CD14-positive monocyte (primary cell): ENCODE measurements at regions not wholly inside any gene's neighbourhood (a gene's known extent, or its start where the extent isn't known, plus 50 kb on each side); places are given as distances from the start of the nearest gene placed in this dataset.

Source experiments
- DNase-seq, 3 donors: peaks; one replicate each; pipeline ENCODE4 v3.0.0-alpha.2; 2011 to 2022
- H2AFZ ChIP-seq: 2 replicates; pipeline ENCODE4 v1.6.0; 2012; ENCODE audit warnings: mild to moderate bottlenecking, low read depth, low read length, inconsistent platforms; ENCODE audit not compliant: insufficient read depth, poor library complexity, severe bottlenecking
- H3K27ac ChIP-seq, 2 donors: 1 replicate in 1 of 2; 2 replicates in 1 of 2; pipeline ENCODE4 v1.5.1; 2012 to 2013; ENCODE audit warnings: low read length in 2 of 2, control low read depth in 1 of 2, inconsistent platforms in 1 of 2, low read depth in 1 of 2, mild to moderate bottlenecking in 1 of 2
- H3K27me3 ChIP-seq, 2 donors: one replicate each; pipeline versions ENCODE4 v1.6.0 to v1.6.1; 2011 to 2013; ENCODE audit warnings: low read length in 2 of 2; ENCODE audit not compliant: control insufficient read depth in 2 of 2, insufficient read depth in 2 of 2
- H3K36me3 ChIP-seq, 2 donors: replicated peaks in 1 of 2; 1 replicate in 1 of 2; 2 replicates in 1 of 2; pipeline versions ENCODE4 v1.5.1 to v1.6.1; 2012 to 2013; ENCODE audit warnings: low read length in 2 of 2, control low read depth in 1 of 2, inconsistent platforms in 1 of 2, mild to moderate bottlenecking in 1 of 2; ENCODE audit not compliant: insufficient read depth in 2 of 2, control insufficient read depth in 1 of 2
- H3K4me1 ChIP-seq, 2 donors: 1 replicate in 1 of 2; 2 replicates in 1 of 2; pipeline versions ENCODE4 v1.5.1 to v1.6.1; 2012 to 2013; ENCODE audit warnings: low read length in 2 of 2, control low read depth in 1 of 2, inconsistent platforms in 1 of 2, mild to moderate bottlenecking in 1 of 2, moderate library complexity in 1 of 2; ENCODE audit not compliant: insufficient read depth in 2 of 2, control insufficient read depth in 1 of 2
- H3K4me2 ChIP-seq: replicated peaks from 2 replicates; pipeline ENCODE3; 2012; ENCODE audit warnings: low read length, moderate library complexity, mild to moderate bottlenecking; ENCODE audit not compliant: poor library complexity, severe bottlenecking; ENCODE audit errors: extremely low read depth
- H3K4me3 ChIP-seq, 3 experiments: fragments of 200-600 bp in 1 of 3; sonication (generic) in 1 of 3; replicated peaks in 1 of 3; 1 replicate in 2 of 3; 2 replicates in 1 of 3; pipeline ENCODE4 v1.5.1; 2011 to 2013; ENCODE audit warnings: low read length in 3 of 3, mild to moderate bottlenecking in 3 of 3, control low read depth in 2 of 3, low read depth in 2 of 3, inconsistent platforms in 1 of 3, moderate library complexity in 1 of 3
- H3K79me2 ChIP-seq: 2 replicates; pipeline ENCODE4 v1.6.0; 2012; ENCODE audit warnings: mild to moderate bottlenecking, control low read depth, inconsistent platforms, low read length, moderate library complexity; ENCODE audit not compliant: insufficient read depth
- H3K9ac ChIP-seq: 2 replicates; pipeline ENCODE4 v1.6.0; 2017; ENCODE audit warnings: low read length, mild to moderate bottlenecking; ENCODE audit not compliant: insufficient read depth, poor library complexity, severe bottlenecking
- H3K9me3 ChIP-seq, 2 donors: replicated peaks in 1 of 2; 1 replicate in 1 of 2; 2 replicates in 1 of 2; pipeline versions ENCODE4 v1.5.1 to v1.6.1; 2012 to 2013; ENCODE audit warnings: low read length in 2 of 2, control low read depth in 1 of 2; ENCODE audit not compliant: control insufficient read depth in 1 of 2, insufficient read depth in 1 of 2
- H4K20me1 ChIP-seq: 2 replicates; pipeline ENCODE4 v1.6.0; 2012; ENCODE audit warnings: mild to moderate bottlenecking, low read length, control low read depth, moderate library complexity; ENCODE audit not compliant: insufficient read depth
- H3K27ac Mint-ChIP-seq, 7 donors: one replicate each; pipeline ENCODE4 v1.8.0; 2020; ENCODE audit warnings: mild to moderate bottlenecking in 7 of 7, mixed read lengths in 7 of 7, moderate library complexity in 6 of 7, inconsistent platforms in 2 of 7
- H3K27me3 Mint-ChIP-seq, 3 donors: one replicate each; pipeline ENCODE4 v1.8.0; 2021 to 2022; ENCODE audit warnings: low read depth in 3 of 3, mild to moderate bottlenecking in 3 of 3, mixed read lengths in 3 of 3, moderate library complexity in 3 of 3, inconsistent platforms in 1 of 3
- H3K36me3 Mint-ChIP-seq, 2 donors: one replicate each; pipeline ENCODE4 v1.8.0; 2020; ENCODE audit warnings: mixed read lengths in 2 of 2, inconsistent platforms in 1 of 2, mild to moderate bottlenecking in 1 of 2
- H3K4me1 Mint-ChIP-seq: one replicate; pipeline ENCODE4 v1.8.0; 2020; ENCODE audit warnings: mild to moderate bottlenecking, mixed read lengths
- H3K4me3 Mint-ChIP-seq, 2 donors: one replicate each; pipeline ENCODE4 v1.8.0; 2020; ENCODE audit warnings: mild to moderate bottlenecking in 2 of 2, mixed read lengths in 2 of 2, moderate library complexity in 1 of 2
- H3K9me3 Mint-ChIP-seq, 7 donors: one replicate each; pipeline ENCODE4 v1.8.0; 2020 to 2022; ENCODE audit warnings: mixed read lengths in 7 of 7, mild to moderate bottlenecking in 6 of 7, moderate library complexity in 6 of 7, inconsistent platforms in 2 of 7
- WGBS: methylation state at CpG from one replicate; pipeline ENCODE4 v1.1.5; 2013; ENCODE audit warnings: missing lambda C conversion rate; ENCODE audit not compliant: insufficient coverage; 5-methylcytosine and 5-hydroxymethylcytosine counted together
- intact Hi-C, 2 donors: fragments of 100-400 bp; cut with micrococcal nuclease; formaldehyde crosslinking; loops; one replicate each; pipeline versions ENCODE4 v1.15.0 to v1.15.1; 2023
- TF ChIP-seq, protein P1 (sequence below): fragments of 200-600 bp; IDR thresholded peaks from one replicate; pipeline ENCODE4 v1.8.0; 2022; ENCODE audit warnings: antibody characterized with exemption, mild to moderate bottlenecking

DNA sequence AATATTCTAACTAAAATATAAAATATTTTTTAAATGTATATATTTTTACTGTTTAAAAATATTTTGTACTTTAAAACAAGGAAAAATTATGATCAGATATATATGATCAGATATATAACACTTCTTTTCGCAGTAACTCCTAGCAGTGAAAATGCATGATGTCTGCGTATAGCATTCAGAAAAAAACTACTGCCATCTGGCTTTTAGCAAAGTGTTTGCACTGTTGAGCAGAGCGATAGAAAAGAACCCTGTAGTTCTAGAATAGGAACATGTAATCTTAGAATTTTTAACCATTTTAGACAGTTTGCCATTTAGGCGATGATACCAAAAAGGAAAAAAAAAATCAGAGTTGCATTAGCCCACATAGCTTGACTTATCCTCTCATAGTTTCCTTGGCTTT lies 370.4 kb upstream of the ANO3 start:
- H3K4me1 ChIP-seq: no peaks in the 10 kb centered on the region
- no peak overlapping the region for H3K4me2 ChIP-seq
- no peaks in the 10 kb centered on the region for H3K4me1 Mint-ChIP-seq
- peaks cover 0 to 3% (median 0%) of the 10 kb centered on the region in 7 donors for H3K9me3 Mint-ChIP-seq
- no peaks in the 10 kb centered on the region for H4K20me1 ChIP-seq
- no peak overlapping the region for H3K4me3 ChIP-seq
- H3K27ac ChIP-seq: no peak overlapping the region
- no peaks in the 10 kb centered on the region for H3K36me3 Mint-ChIP-seq
- TF ChIP-seq, protein P1, sequence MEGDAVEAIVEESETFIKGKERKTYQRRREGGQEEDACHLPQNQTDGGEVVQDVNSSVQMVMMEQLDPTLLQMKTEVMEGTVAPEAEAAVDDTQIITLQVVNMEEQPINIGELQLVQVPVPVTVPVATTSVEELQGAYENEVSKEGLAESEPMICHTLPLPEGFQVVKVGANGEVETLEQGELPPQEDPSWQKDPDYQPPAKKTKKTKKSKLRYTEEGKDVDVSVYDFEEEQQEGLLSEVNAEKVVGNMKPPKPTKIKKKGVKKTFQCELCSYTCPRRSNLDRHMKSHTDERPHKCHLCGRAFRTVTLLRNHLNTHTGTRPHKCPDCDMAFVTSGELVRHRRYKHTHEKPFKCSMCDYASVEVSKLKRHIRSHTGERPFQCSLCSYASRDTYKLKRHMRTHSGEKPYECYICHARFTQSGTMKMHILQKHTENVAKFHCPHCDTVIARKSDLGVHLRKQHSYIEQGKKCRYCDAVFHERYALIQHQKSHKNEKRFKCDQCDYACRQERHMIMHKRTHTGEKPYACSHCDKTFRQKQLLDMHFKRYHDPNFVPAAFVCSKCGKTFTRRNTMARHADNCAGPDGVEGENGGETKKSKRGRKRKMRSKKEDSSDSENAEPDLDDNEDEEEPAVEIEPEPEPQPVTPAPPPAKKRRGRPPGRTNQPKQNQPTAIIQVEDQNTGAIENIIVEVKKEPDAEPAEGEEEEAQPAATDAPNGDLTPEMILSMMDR: no peak
- no peak overlapping the region for H3K4me3 Mint-ChIP-seq
- intact Hi-C loops: no loop called here
- H3K27ac Mint-ChIP-seq: no peak overlapping the region
- no CpG with 5 or more reads among the region's 4 CpGs for WGBS
- H3K9me3 ChIP-seq: no peaks in the 10 kb centered on the region
- no peaks in the 10 kb centered on the region for H3K36me3 ChIP-seq
- no peaks in the 10 kb centered on the region for H3K27me3 ChIP-seq
- H2AFZ ChIP-seq: no peak overlapping the region
- no peak for DNase-seq
- H3K9ac ChIP-seq: no peak overlapping the region
- no peaks in the 10 kb centered on the region for H3K27me3 Mint-ChIP-seq
- H3K79me2 ChIP-seq: no peaks in the 10 kb centered on the region

DNA sequence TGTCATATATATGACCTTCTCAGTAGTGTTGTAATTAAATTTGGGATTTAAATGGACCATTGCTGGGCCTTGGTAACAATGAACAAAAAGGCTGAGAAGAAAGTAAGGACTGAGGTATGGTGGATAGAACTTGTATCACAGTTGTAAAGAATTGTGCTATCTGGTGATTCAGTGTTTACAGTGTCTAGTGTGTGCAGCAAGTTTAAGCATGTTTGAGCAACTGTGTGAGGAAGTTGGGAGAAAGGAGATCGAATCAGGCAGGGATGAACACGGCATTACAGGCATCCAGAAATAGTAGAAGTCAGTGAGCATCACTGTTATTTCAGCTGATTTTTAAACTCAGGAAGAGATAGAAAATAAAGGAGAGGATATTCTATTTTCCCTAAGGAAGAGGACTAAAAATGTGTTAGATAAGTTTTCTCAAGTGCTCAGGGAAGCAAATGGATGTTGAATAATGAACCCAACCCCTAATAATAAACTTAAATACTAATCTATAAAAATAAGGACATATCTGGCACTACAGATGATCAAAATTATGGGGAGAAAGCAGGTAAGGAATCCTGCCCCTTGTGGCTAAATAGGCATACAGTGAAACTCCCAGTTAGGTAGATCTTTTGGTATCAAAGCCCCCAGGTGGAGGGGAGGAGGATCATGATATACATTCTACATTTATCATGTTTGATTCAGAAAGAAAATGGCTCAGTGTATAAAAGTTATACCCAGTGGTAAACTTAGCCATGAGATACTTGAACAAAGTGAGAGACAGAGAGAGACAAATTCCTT lies 361.0 kb upstream of the ANO3 start:
- 81% methylated on average over 2 of the region's 2 CpGs for WGBS
- TF ChIP-seq, protein P1: peak; percentile 10
- no peak overlapping the region for H3K9ac ChIP-seq
- no peak overlapping the region for H3K4me3 ChIP-seq
- no peak overlapping the region for H3K27ac ChIP-seq
- peaks cover 0 to 3% (median 0%) of the 10 kb centered on the region in 7 donors for H3K9me3 Mint-ChIP-seq
- no peak for DNase-seq
- no peaks in the 10 kb centered on the region for H3K27me3 Mint-ChIP-seq
- H3K27me3 ChIP-seq: no peaks in the 10 kb centered on the region
- no peaks in the 10 kb centered on the region for H3K79me2 ChIP-seq
- intact Hi-C loops: no loop called here
- H3K4me2 ChIP-seq: no peak overlapping the region
- H2AFZ ChIP-seq: no peak overlapping the region
- no peaks in the 10 kb centered on the region for H3K36me3 ChIP-seq
- H3K36me3 Mint-ChIP-seq: no peaks in the 10 kb centered on the region
- H3K9me3 ChIP-seq: no peaks in the 10 kb centered on the region
- no peaks in the 10 kb centered on the region for H3K4me1 ChIP-seq
- no peaks in the 10 kb centered on the region for H4K20me1 ChIP-seq
- no peaks in the 10 kb centered on the region for H3K4me1 Mint-ChIP-seq
- no peak overlapping the region for H3K4me3 Mint-ChIP-seq
- no peak overlapping the region for H3K27ac Mint-ChIP-seq
